GM12878 (cell line): ENCODE measurements at regions not wholly inside any gene's neighbourhood (a gene's known extent, or its start where the extent isn't known, plus 50 kb on each side); places are given as distances from the start of the nearest gene placed in this dataset.
A peak's percentile ranks its signal among the peaks of the same experiment; 100 is the strongest.

Experiments
- ATAC-seq: fragments of 200-7000 bp; cut with Tn5 transposase; 3 replicates; pipeline ENCODE4 v1.9.1; 2020; ENCODE audit warnings: mild to moderate bottlenecking, moderate library complexity
- BruUV-seq: library from RNA; stranded (reverse); fragments of 400-500 nt; replicated peaks from 2 replicates; lab custom pipeline; 2021; lab: Mats Ljungman, UMichigan
- CTCF ChIA-PET: fragments of 300-600 bp; sonication (Branson Sonifier 250); formaldehyde crosslinking; extraction: SDS; loops from one replicate; lab custom pipeline; 2021; ENCODE audit warnings: inconsistent platforms; lab: Yijun Ruan, JAX
- POLR2A ChIA-PET: fragments of 350-600 bp; formaldehyde crosslinking; extraction: SDS; loops from one replicate; lab custom pipeline; 2021; ENCODE audit warnings: inconsistent platforms; lab: Charles Lee
- RAD21 ChIA-PET: fragments of 300-600 bp; sonication (Branson Sonifier 250); formaldehyde crosslinking; loops from one replicate; lab custom pipeline; 2023; ENCODE audit warnings: antibody characterized with exemption; ENCODE audit not compliant: unreplicated experiment; lab: Charles Lee
- SMC1A ChIA-PET: fragments of 300-600 bp; sonication (Branson Sonifier 250); formaldehyde crosslinking; loops from one replicate; lab custom pipeline; 2023; ENCODE audit not compliant: unreplicated experiment, uncharacterized antibody; lab: Charles Lee
- DNase-seq: peaks from one replicate; pipeline ENCODE4 v3.0.0-alpha.2; 2011; ENCODE audit warnings: low read depth, low spot score
- FAIRE-seq: peaks from 3 replicates; lab custom pipeline; 2011; peaks lifted over from hg19 to GRCh38; lab: Jason Lieb, UNC
- H2AFZ ChIP-seq: 2 replicates; pipeline ENCODE4 v1.6.0; 2011; ENCODE audit warnings: low read depth, low read length, control low read depth; ENCODE audit not compliant: control insufficient read depth
- H3K27ac ChIP-seq: 2 replicates; pipeline ENCODE4 v1.5.1; 2011; ENCODE audit warnings: control low read depth; ENCODE audit not compliant: control insufficient read depth, insufficient read depth
- H3K27me3 ChIP-seq, 2 experiments: replicated peaks in 1 of 2; 2 replicates each; pipeline versions ENCODE4 v1.6.0 to v1.6.1; 2011; ENCODE audit warnings: low read length in 1 of 2; ENCODE audit not compliant: control insufficient read depth in 2 of 2, insufficient read depth in 2 of 2
- H3K36me3 ChIP-seq, 2 experiments: 2 replicates each; pipeline ENCODE4 v1.5.1; 2011; ENCODE audit warnings: low read length in 1 of 2; ENCODE audit not compliant: control insufficient read depth in 2 of 2, insufficient read depth in 2 of 2
- H3K4me1 ChIP-seq: 2 replicates; pipeline ENCODE4 v1.6.1; 2011; ENCODE audit warnings: mild to moderate bottlenecking, low read length, moderate library complexity, mixed read lengths; ENCODE audit not compliant: control insufficient read depth, insufficient read depth
- H3K4me2 ChIP-seq: 2 replicates; pipeline ENCODE4 v1.6.0; 2011; ENCODE audit warnings: control low read depth; ENCODE audit not compliant: control insufficient read depth, insufficient read depth
- H3K4me3 ChIP-seq: fragments of 200-600 bp; sonication (generic); 2 replicates; pipeline ENCODE4 v1.5.1; 2016
- H3K79me2 ChIP-seq: 2 replicates; pipeline ENCODE4 v1.6.0; 2011; ENCODE audit warnings: low read length; ENCODE audit not compliant: control insufficient read depth, insufficient read depth
- H3K9ac ChIP-seq: 2 replicates; pipeline ENCODE4 v1.8.0; 2011; ENCODE audit warnings: low read length, control low read depth, mixed read lengths; ENCODE audit not compliant: control insufficient read depth, insufficient read depth
- H3K9me3 ChIP-seq: replicated peaks from 3 replicates; pipeline ENCODE4 v1.5.1; 2011; ENCODE audit warnings: mild to moderate bottlenecking, low read length; ENCODE audit not compliant: control insufficient read depth, insufficient read depth
- H4K20me1 ChIP-seq: 2 replicates; pipeline ENCODE4 v1.6.0; 2011; ENCODE audit not compliant: control insufficient read depth, insufficient read depth
- ATF2 ChIP-seq: IDR thresholded peaks from 2 replicates; pipeline ENCODE4 v1.6.1; 2012; ENCODE audit warnings: low read length, inconsistent platforms
- BACH1 ChIP-seq: fragments of 450-650 bp; IDR thresholded peaks from 2 replicates; pipeline ENCODE4 v1.6.1; 2017; ENCODE audit warnings: mild to moderate bottlenecking, borderline replicate concordance
- CREM ChIP-seq: IDR thresholded peaks from 2 replicates; pipeline ENCODE4 v1.6.1; 2014; ENCODE audit warnings: antibody characterized with exemption, low read depth
- ELK1 ChIP-seq: IDR thresholded peaks from 2 replicates; pipeline ENCODE4 v1.6.1; 2012; ENCODE audit warnings: low read depth, low read length, improper control_type of control experiment
- HSF1 ChIP-seq: fragments of 150-350 bp; IDR thresholded peaks from 2 replicates; pipeline ENCODE4 v1.6.1; 2014; ENCODE audit warnings: mild to moderate bottlenecking, low read depth, low read length
- MEF2A ChIP-seq: IDR thresholded peaks from 2 replicates; pipeline ENCODE4 v1.6.1; 2011; ENCODE audit warnings: low read depth, mild to moderate bottlenecking, low read length, moderate library complexity; ENCODE audit not compliant: insufficient read depth
- MTA3 ChIP-seq: IDR thresholded peaks from 2 replicates; pipeline ENCODE4 v1.6.1; 2012; ENCODE audit warnings: low read length, inconsistent platforms, borderline replicate concordance
- MYB ChIP-seq: fragments of 150-350 bp; IDR thresholded peaks from 2 replicates; pipeline ENCODE4 v1.6.1; 2014; ENCODE audit warnings: mild to moderate bottlenecking, low read depth, low read length, borderline replicate concordance
- NFIC ChIP-seq: IDR thresholded peaks from 2 replicates; pipeline ENCODE4 v1.6.1; 2012; ENCODE audit warnings: low read depth, mild to moderate bottlenecking, inconsistent platforms, low read length, moderate library complexity
- NFYA ChIP-seq: IDR thresholded peaks from 2 replicates; pipeline ENCODE4 v1.6.1; 2011; ENCODE audit warnings: low read depth, mild to moderate bottlenecking, low read length, improper control_type of control experiment, borderline replicate concordance
- PAX8 ChIP-seq: fragments of 450-650 bp; IDR thresholded peaks from 2 replicates; pipeline ENCODE4 v1.6.1; 2017; ENCODE audit warnings: mild to moderate bottlenecking, moderate library complexity
- RELA ChIP-seq: fragments of 450-650 bp; IDR thresholded peaks from 2 replicates; pipeline ENCODE4 v1.8.0; 2014; ENCODE audit warnings: borderline replicate concordance; ENCODE audit not compliant: partially characterized antibody
- RUNX3 ChIP-seq: IDR thresholded peaks from 2 replicates; pipeline ENCODE4 v1.6.1; 2012; ENCODE audit warnings: low read length, inconsistent platforms
- SIX5 ChIP-seq: IDR thresholded peaks from 2 replicates; pipeline ENCODE4 v1.6.1; 2011; ENCODE audit warnings: mild to moderate bottlenecking, low read depth, low read length, moderate library complexity; ENCODE audit not compliant: severe bottlenecking
- SMARCA5 ChIP-seq: fragments of 450-650 bp; IDR thresholded peaks from 2 replicates; pipeline ENCODE4 v1.6.1; 2017; ENCODE audit warnings: mild to moderate bottlenecking
- WGBS: methylation state at CpG from one replicate; pipeline ENCODE4 v1.1.6; 2016; ENCODE audit warnings: low lambda C conversion rate; ENCODE audit not compliant: insufficient replicate concordance, insufficient coverage; ENCODE audit errors: missing lambda C conversion rate; 5-methylcytosine and 5-hydroxymethylcytosine counted together
- in situ Hi-C: fragments of 300-500 bp; cut with MboI; formaldehyde crosslinking; loops from 9 replicates; pipeline ENCODE4 v1.14.3; 2018; ENCODE audit warnings: mixed read lengths
- intact Hi-C: fragments of 100-400 bp; cut with micrococcal nuclease; formaldehyde crosslinking; loops from one replicate; pipeline ENCODE4 v1.14.2; 2022; ENCODE audit not compliant: unreplicated experiment

DNA sequence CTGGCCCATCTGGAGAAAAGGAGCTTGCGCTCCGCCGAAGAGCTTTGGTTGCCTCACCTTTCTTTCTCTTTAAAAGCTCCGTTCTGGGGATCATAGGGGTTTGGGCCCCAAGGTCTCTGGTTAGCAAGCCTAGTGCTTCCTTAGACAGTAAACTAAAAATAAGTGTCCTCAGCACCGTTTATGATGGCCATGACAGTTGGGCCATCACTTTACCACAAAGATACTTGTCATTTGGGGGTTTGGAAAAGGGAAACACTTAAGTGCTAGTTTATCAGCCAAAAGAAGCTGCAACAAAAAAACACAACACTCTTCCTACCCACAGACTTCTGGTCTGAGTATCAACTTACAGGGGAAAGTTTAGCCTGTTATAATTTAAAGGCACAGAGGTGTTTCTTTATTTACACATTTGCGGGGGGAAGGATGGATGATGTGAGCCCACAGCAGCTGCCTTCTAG, 88.4 kb upstream of the CD44 start:
- SMC1A ChIA-PET = interaction anchor here (0.6 to 3.1 kb wide), 21 partner anchors 8 to 254 kb away, joined by 3 to 27 read pairs (median 4); no protein-coding TSS in a partner anchor
- no peak for DNase-seq
- TF ChIP-seq BACH1 (no peak), MEF2A (no peak), ATF2 (peak; percentile 32), MYB (no peak), HSF1 (no peak), MTA3 (0 out of 2 replicates have a peak, but pooled peaks have one; percentile 33), NFIC (0 out of 2 replicates have a peak, but pooled peaks have one; percentile 15), PAX8 (no peak), NFYA (no peak), SIX5 (no peak), ELK1 (no peak), RUNX3 (peak; percentile 78), SMARCA5 (no peak), RELA (no peak), CREM (0 out of 2 replicates have a peak, but pooled peaks have one; percentile 12)
- TF ChIP-seq, all 136 proteins: peak for 5
- Histone ChIP-seq H3K4me3 (no peak overlapping the region), H4K20me1 (no peaks in the 10 kb centered on the region), H3K9me3 (peaks cover 19% of the 10 kb centered on the region; the same call in 2 of the 3 replicates), H3K4me2 (peak overlapping the region; percentile 40), H3K4me1 (peaks cover 14% of the 10 kb centered on the region), H3K27me3 (no peaks in the 10 kb centered on the region), H2AFZ (peak overlapping the region; percentile 59), H3K36me3 (no peaks in the 10 kb centered on the region), H3K27ac (peak overlapping the region; percentile 61), H3K79me2 (no peaks in the 10 kb centered on the region), H3K9ac (peak overlapping the region; percentile 46)
- RAD21 ChIA-PET = interaction anchor here (0.6 to 2.1 kb wide), 7 partner anchors 10 to 685 kb away, joined by 3 to 7 read pairs (median 3); no protein-coding TSS in a partner anchor
- POLR2A ChIA-PET = interaction anchor here (1.3 kb wide), 1 partner anchor 14 kb away, joined by 3 read pairs; no protein-coding TSS in a partner anchor
- BruUV-seq = no TSS peak
- ATAC-seq (peak; percentile 18; the same call in 2 of the 3 replicates), FAIRE-seq (no peak)
- WGBS = 39% methylated on average over 6 of the region's 6 CpGs
- CTCF ChIA-PET = interaction anchor here (0.8 to 1.6 kb wide), 5 partner anchors 11 to 255 kb away, joined by 3 to 5 read pairs (median 4); no protein-coding TSS in a partner anchor
- in situ Hi-C loops = no loop called here
- intact Hi-C loops = no loop called here
